ENCODE measurements at regions not wholly inside any gene's neighbourhood (a gene's known extent, or its start where the extent isn't known, plus 50 kb on each side); places are given as distances from the start of the nearest gene placed in this dataset.

- Histone ChIP-seq H3K9me3 (no peaks in the 10 kb centered on the region), H3K4me3 (no peak overlapping the region), H3K27me3 (no peaks in the 10 kb centered on the region), H3K4me1 (no peaks in the 10 kb centered on the region), H3K27ac (no peak overlapping the region), H3K36me3 (no peaks in the 10 kb centered on the region)
- TF ChIP-seq, protein P1, sequence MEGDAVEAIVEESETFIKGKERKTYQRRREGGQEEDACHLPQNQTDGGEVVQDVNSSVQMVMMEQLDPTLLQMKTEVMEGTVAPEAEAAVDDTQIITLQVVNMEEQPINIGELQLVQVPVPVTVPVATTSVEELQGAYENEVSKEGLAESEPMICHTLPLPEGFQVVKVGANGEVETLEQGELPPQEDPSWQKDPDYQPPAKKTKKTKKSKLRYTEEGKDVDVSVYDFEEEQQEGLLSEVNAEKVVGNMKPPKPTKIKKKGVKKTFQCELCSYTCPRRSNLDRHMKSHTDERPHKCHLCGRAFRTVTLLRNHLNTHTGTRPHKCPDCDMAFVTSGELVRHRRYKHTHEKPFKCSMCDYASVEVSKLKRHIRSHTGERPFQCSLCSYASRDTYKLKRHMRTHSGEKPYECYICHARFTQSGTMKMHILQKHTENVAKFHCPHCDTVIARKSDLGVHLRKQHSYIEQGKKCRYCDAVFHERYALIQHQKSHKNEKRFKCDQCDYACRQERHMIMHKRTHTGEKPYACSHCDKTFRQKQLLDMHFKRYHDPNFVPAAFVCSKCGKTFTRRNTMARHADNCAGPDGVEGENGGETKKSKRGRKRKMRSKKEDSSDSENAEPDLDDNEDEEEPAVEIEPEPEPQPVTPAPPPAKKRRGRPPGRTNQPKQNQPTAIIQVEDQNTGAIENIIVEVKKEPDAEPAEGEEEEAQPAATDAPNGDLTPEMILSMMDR (IDR thresholded peaks at IDR 0.05): no peak
- intact Hi-C loops (cut with DNase I): no loop called here
- no peak for DNase-seq
- ATAC-seq: no peak
These were observed 573.5 kb downstream of the ANKRD50 start for GRCh38 chr4:124139044-124139443.

- DNase-seq: no peak
- H3K27me3 ChIP-seq: no peaks in the 10 kb centered on the region
- TF ChIP-seq, protein P1 (IDR thresholded peaks at IDR 0.05): no peak
- H3K9me3 ChIP-seq: no peaks in the 10 kb centered on the region
- no peaks in the 10 kb centered on the region for H3K4me1 ChIP-seq
- no peaks in the 10 kb centered on the region for H3K36me3 ChIP-seq
- no peak for ATAC-seq
- no peak overlapping the region for H3K27ac ChIP-seq
- intact Hi-C loops (cut with DNase I): no loop called here
- no peak overlapping the region for H3K4me3 ChIP-seq
These were observed 568.9 kb downstream of the ANKRD50 start for GRCh38 chr4:124143632-124144031.

- DNase-seq (no peak), ATAC-seq (no peak)
- Histone ChIP-seq H3K4me3 (no peak overlapping the region), H3K36me3 (no peaks in the 10 kb centered on the region), H3K27ac (no peak overlapping the region), H3K27me3 (no peaks in the 10 kb centered on the region), H3K9me3 (no peaks in the 10 kb centered on the region), H3K4me1 (no peaks in the 10 kb centered on the region)
- TF ChIP-seq, protein P1 (IDR thresholded peaks at IDR 0.05): no peak
- intact Hi-C loops (cut with DNase I): no loop called here
These were observed 568.3 kb downstream of the ANKRD50 start for GRCh38 chr4:124144238-124144654.

- DNase-seq: no peak
- TF ChIP-seq, protein P1 (IDR thresholded peaks at IDR 0.05): no peak
- Histone ChIP-seq H3K27me3 (no peaks in the 10 kb centered on the region), H3K36me3 (no peaks in the 10 kb centered on the region), H3K27ac (no peak overlapping the region), H3K9me3 (no peaks in the 10 kb centered on the region), H3K4me3 (no peak overlapping the region), H3K4me1 (no peaks in the 10 kb centered on the region)
- ATAC-seq: no peak
- intact Hi-C loops (cut with DNase I): no loop called here
These were observed 566.5 kb downstream of the ANKRD50 start for GRCh38 chr4:124146068-124146467.

GRCh38 chr4:124151031-124151430 lies 561.5 kb downstream of the ANKRD50 start:
- Histone ChIP-seq H3K27me3 (no peaks in the 10 kb centered on the region), H3K27ac (no peak overlapping the region), H3K4me3 (no peak overlapping the region), H3K36me3 (no peaks in the 10 kb centered on the region), H3K4me1 (no peaks in the 10 kb centered on the region), H3K9me3 (no peaks in the 10 kb centered on the region)
- ATAC-seq: no peak
- DNase-seq: no peak
- TF ChIP-seq, protein P1 (IDR thresholded peaks at IDR 0.05): no peak
- intact Hi-C loops (cut with DNase I): no loop called here

GRCh38 chr4:124152132-124152531 lies 560.4 kb downstream of the ANKRD50 start:
- no peaks in the 10 kb centered on the region for H3K9me3 ChIP-seq
- H3K4me1 ChIP-seq: no peaks in the 10 kb centered on the region
- intact Hi-C loops (cut with DNase I): no loop called here
- ATAC-seq (no peak), DNase-seq (no peak)
- TF ChIP-seq, protein P1 (IDR thresholded peaks at IDR 0.05): no peak
- H3K4me3 ChIP-seq: no peak overlapping the region
- H3K36me3 ChIP-seq: no peaks in the 10 kb centered on the region
- H3K27me3 ChIP-seq: no peaks in the 10 kb centered on the region
- H3K27ac ChIP-seq: no peak overlapping the region
